ENCODE measurements at regions not wholly inside any gene's neighbourhood (a gene's known extent, or its start where the extent isn't known, plus 50 kb on each side); places are given as distances from the start of the nearest gene placed in this dataset.

- DNase-seq, result no peak
- 59 to 65% methylated on average over 8 of the region's 8 CpGs for WGBS, 2 donors
- no peaks in the 10 kb centered on the region for H3K4me1 ChIP-seq
- no peak overlapping the region for H3K4me3 ChIP-seq
- no peak for TF ChIP-seq CTCF (IDR thresholded peaks at IDR 0.05)
- no peak overlapping the region for H3K27ac ChIP-seq
- no peak for ATAC-seq
- no peaks in the 10 kb centered on the region for H3K36me3 ChIP-seq
- intact Hi-C loops (cut with DNase I), result no loop called here
- peaks cover 0 to 15% (median 0%) of the 10 kb centered on the region in 11 donors for H3K9me3 ChIP-seq
- peaks cover 0 to 4% (median 0%) of the 10 kb centered on the region in 7 donors for H3K27me3 ChIP-seq
These were observed 215.6 kb downstream of the TMEM114 start for GRCh38 chr16:8374586-8375231.

GRCh38 chr16:8373676-8374431 lies 216.5 kb downstream of the TMEM114 start:
- peaks cover 0 to 4% (median 0%) of the 10 kb centered on the region in 7 donors for H3K27me3 ChIP-seq
- H3K4me1 ChIP-seq, result no peaks in the 10 kb centered on the region
- H3K36me3 ChIP-seq, result no peaks in the 10 kb centered on the region
- H3K4me3 ChIP-seq, result no peak overlapping the region
- H3K9me3 ChIP-seq, result peaks cover 0 to 20% (median 0%) of the 10 kb centered on the region in 11 donors
- no peak overlapping the region for H3K27ac ChIP-seq
- no peak for DNase-seq
- TF ChIP-seq CTCF (IDR thresholded peaks at IDR 0.05), result no peak
- intact Hi-C loops (cut with DNase I), result no loop called here
- no peak for ATAC-seq
- WGBS, 2 donors, result 67 to 68% methylated on average over 6 of the region's 6 CpGs

- no peak for ATAC-seq
- DNase-seq, result no peak
- Histone ChIP-seq H3K36me3 (no peaks in the 10 kb centered on the region), H3K27me3 (peaks cover 0 to 3% (median 0%) of the 10 kb centered on the region in 7 donors), H3K4me1 (no peaks in the 10 kb centered on the region), H3K9me3 (peaks cover 0 to 20% (median 0%) of the 10 kb centered on the region in 11 donors), H3K27ac (no peak overlapping the region), H3K4me3 (no peak overlapping the region)
- WGBS, 2 donors, result 76 to 84% methylated on average over 3 of the region's 3 CpGs
- no peak for TF ChIP-seq CTCF (IDR thresholded peaks at IDR 0.05)
- intact Hi-C loops (cut with DNase I), result no loop called here
These were observed 218.2 kb downstream of the TMEM114 start for GRCh38 chr16:8372141-8372540.

- intact Hi-C loops (cut with DNase I), result no loop called here
- TF ChIP-seq CTCF (IDR thresholded peaks at IDR 0.05), result no peak
- DNase-seq (no peak), ATAC-seq (no peak)
- Histone ChIP-seq H3K27me3 (peaks cover 0 to 3% (median 0%) of the 10 kb centered on the region in 7 donors), H3K9me3 (peaks cover 0 to 20% (median 0%) of the 10 kb centered on the region in 11 donors), H3K36me3 (no peaks in the 10 kb centered on the region), H3K27ac (no peak overlapping the region), H3K4me1 (no peaks in the 10 kb centered on the region), H3K4me3 (no peak overlapping the region)
- WGBS, 2 donors, result 76 to 79% methylated on average over 4 of the region's 4 CpGs
These were observed 219.7 kb downstream of the TMEM114 start for GRCh38 chr16:8370374-8371270.
